Erythroblast (primary cell): ENCODE measurements at regions not wholly inside any gene's neighbourhood (a gene's known extent, or its start where the extent isn't known, plus 50 kb on each side); places are given as distances from the start of the nearest gene placed in this dataset.

ENCODE experiments used
- GATA1 ChIP-seq: IDR thresholded peaks from 2 replicates; pipeline ENCODE4 v1.6.1; 2011; ENCODE audit warnings: low read depth, mild to moderate bottlenecking, control low read depth, low read length, moderate library complexity
- POLR2A ChIP-seq: IDR thresholded peaks from 2 replicates; pipeline ENCODE4 v1.6.1; 2011; ENCODE audit warnings: mild to moderate bottlenecking, low read length

DNA sequence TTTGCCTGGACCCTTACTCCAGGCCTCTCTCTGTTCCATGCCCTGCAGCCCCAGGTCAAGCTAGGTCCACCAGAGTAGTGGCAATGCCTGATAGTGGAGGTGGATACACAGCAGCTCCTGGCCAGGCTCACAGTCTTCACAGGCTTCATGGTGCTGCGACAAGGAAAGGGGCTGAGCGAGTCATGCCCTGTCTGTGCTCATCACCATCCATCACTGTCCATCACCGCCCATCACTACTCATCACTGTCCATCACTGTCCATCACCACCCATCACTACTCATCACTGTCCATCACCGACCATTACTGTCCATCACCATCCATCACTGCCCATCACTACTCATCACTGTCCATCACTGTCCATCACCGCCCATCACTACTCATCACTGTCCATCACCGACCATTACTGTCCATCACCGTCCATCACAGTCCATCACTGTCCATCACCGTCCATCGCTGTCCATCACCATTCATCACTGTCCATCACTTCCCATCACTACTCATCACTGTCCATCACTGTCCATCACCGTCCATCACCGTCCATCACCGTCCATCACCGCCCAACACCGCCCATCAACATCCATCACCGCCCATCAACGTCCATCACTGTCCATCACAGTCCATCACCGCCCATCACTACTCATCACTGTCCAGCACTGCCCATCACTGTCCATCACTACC lies 57.1 kb upstream of the OTOS start:
- TF ChIP-seq POLR2A, result no peak
- no peak for TF ChIP-seq GATA1
